ENCODE measurements at regions not wholly inside any gene's neighbourhood (a gene's known extent, or its start where the extent isn't known, plus 50 kb on each side); places are given as distances from the start of the nearest gene placed in this dataset.
"Not testable (repeated sequence)": the region's sequence is repeated elsewhere in the genome, so short reads cannot be mapped to it uniquely, and the experiment has no call there.

DNA sequence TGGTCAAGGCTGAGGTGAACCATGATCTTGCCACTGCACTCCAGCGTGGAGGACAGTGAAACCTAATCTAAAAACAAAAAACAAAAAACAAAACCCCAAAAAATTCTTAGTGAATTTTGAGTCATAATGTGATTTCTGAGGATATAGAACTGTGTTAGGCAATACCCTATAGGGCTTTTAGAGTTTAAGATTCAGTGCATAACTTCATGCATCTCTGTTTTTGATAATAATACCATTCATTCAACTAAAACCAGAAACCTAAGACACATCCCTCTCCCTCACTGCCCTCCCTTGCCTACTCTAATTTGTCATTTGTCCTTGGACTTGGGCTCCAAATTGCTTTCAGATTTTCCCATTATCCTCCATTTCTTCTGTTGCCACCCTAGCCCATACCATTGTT is 405.7 kb upstream of the EDIL3 start:
- no peak for DNase-seq (ENCODE audit: low read depth in 2 of 2)

DNA sequence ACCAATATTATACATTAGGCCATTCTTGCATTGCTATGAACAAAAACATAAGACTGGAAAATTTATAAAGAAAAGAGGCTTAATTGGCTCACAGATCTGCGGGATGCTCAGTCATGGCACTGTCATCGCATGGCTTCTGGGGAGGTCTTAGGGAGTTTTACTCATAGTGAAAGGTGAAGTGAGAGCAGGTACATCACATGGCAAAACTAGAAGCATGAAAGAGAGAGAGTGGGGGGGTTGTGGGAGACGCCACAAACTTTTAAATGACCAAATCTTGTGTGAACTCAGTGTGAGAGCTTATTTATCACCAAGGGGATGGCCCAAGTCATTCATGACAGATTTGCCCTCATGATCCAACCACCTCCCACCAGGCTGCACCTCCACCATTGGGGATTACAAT is 398.3 kb upstream of the EDIL3 start:
- no peak for DNase-seq (ENCODE audit: low read depth in 2 of 2)

DNA sequence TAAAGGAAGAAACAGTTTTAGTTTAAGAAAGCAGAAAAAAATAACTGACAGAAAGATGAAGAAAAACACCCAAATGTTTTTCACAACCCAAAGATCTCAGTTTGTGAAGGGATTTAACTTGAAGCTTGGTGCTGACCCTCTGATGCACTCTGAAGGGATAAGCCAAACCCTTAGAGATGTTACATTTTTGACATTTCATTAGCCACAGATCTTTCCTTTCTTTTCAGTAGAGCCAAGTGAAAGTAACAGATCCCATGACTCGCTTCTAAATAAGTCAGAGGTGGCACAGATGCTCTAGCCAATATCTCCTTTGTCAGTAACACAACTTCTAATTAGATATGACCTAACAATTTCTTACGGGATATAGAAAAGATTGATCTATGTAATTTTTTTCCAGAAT is 394.5 kb upstream of the EDIL3 start:
- no peak for DNase-seq (ENCODE audit: low read depth in 2 of 2)

DNA sequence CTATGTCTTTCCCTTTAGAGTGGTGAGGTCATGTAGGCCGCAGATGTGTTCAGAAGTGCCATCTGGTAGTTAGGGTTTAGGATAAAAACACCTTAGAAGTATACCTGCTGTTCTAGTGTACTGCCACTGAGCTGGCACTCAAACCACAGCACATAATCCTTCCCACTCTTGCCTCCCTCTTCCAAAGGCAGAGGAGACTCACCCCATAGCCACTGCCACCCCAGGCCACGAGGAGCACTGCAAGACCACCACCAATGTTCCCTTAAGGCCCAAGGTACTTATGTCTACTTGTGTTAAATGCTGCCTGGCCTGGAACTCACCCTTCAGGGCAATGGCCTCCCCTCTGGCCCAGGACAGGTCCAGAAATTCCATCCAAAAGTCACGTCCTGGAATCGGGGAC is 379.5 kb upstream of the EDIL3 start:
- DNase-seq (ENCODE audit: low read depth in 2 of 2), result no peak

DNA sequence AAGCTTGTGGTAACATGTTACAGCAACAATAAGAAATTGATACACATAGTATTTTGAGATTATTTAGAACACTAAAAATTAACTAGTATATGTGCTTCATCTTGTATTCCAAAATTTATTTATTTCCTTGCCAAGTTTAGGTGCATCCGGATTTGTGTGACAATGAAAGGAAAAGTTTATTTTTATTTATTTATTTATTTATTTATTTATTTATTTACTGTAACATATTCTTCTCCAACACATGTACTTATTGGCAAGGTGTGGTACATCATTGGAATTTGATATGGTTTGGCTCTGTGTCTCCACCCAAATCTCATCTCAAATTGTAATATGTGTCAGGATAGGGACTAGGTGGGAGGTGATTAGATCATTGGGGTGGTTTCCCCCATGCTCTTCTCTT is 373.3 kb upstream of the EDIL3 start:
- no peak for DNase-seq (ENCODE audit: low read depth in 2 of 2)

DNA sequence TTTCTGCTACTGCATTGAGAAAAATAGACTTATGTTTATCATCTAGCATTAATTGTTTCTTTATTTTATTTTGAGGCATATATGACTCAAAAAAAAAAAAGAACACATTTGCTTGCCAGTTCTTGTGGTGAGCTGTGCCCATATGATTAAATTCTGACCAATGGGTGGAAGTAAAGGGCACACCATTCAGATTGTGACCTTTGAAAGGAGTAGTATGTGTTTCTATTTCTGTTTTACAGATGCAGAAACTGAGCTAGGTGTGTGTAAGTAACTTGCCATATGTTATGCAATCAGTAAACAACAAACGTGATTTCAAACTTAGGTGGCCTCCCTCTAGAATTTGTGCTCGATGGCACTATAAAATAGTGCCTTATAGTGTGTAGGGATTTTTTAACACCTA is 368.1 kb upstream of the EDIL3 start:
- DNase-seq (ENCODE audit: low read depth in 2 of 2), result no peak

DNA sequence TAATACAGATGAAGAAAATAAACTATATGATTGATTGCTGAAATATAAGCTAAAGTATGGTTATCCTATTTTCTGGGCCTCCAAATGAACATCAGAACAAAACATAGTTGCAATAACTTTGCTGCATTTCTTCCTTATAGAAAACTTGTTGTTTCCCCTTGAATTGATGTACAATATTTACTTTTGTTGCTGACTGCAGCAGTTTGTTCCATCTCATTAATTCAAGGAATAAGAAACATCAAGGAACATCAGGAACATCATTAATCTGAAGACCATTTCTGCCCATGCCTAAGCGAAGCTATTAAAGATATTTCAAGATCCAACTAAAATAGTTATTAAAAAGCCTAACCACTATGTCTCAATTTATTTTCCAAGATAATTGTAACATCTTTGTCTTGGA is 363.6 kb upstream of the EDIL3 start:
- DNase-seq (ENCODE audit: low read depth in 2 of 2), result no peak

DNA sequence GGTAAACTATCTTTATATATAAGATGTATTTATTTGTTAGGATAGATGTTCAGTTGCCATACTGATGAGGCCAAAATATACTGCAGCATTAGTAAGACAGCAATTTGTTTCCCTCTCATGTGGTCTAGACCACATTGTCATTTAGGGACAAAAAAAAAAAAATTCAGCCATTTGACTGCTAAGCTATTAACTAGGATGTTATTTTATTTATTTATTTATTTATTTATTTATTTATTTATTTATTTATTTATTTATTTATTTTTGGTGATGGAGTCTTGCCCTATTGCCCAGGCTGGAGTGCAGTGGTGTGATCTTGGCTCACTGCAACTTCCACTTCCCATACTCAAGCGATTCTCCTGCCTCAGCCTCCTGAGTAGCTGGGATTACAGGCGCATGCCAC is 361.6 kb upstream of the EDIL3 start:
- DNase-seq (ENCODE audit: low read depth in 2 of 2), result not testable (repeated sequence)

DNA sequence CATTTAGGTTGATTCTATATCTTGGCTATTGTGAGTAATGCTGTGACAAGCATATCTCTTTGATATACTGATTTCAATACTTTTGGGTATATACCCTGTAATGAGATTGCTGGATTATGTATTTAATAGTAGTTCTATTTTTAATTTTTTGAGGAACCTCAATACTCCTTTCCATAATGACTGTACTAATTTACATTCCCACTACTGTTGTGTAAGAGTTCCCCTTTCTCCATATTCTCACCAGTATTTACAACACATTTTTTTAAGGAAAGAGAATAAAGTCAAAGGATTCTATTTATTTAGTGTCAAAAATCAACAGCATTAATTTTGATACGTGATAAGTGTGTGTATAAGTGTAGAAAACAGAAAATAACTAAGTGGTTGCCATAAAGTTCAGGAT is 356.4 kb upstream of the EDIL3 start:
- DNase-seq (ENCODE audit: low read depth in 2 of 2), result no peak

DNA sequence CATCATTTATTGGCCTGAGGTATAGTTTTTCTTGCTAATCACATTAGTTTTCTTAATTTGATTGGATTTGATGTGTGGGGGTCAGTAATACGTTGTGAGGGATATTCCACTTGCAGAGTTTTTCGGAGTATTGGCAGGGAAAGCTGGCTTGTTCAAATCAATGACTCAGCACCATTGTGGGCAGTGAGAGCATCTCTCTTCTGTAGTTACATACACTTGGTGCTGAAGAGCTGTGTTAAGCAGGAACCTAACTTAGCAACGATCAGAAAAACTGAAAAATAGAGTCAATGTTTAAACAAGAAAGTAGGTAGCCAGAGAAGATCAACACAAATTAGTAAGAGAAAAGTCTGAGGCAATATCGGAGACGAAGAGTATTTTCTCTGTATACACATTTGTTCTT is 344.6 kb upstream of the EDIL3 start:
- no peak for DNase-seq (ENCODE audit: low read depth in 2 of 2)

DNA sequence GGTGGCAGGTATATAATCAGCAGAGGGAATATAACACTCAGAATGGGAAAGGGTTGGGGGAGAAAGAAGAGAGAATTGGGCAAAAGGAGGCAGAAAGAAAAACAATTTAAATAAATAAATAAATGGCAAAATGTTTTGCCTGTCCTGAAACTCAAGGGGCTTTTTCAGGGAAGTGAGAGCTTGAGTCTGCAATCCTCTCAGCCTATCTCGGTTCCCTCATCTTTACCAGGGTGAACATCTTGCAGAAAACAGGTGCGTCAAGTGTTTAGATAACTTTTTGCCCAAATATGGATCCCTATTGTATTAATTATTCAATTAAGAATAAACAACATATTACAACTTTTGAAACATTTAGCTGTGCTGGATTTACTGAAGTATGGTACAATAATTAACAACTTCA is 343.0 kb upstream of the EDIL3 start:
- no peak for DNase-seq (ENCODE audit: low read depth in 2 of 2)

DNA sequence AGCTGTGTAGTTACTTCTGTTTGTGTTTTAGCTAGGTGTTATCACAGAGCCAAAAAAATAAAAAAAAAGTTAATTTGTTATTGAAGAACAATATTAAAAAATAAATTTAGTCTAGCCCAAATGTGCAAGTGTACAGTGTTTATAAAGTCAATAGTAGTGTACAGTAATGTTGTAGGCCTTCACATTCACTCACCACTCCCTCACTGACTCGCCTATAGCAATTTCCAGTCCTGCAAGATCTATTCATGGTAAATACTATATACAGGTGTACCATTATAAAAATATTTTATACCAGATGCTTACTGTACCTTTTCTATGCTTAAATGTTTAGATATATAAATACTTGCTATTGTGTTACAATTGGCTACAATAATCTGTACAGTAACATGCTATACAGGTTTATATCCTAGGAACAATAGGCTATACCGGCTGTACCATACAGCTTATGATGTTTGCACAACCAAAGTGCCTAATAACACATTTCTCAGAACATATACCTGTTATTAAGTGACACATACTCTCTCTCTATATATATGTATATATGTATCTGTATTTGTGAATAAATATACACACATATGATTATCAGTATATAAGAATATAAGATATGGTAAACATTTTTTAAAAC is 341.4 kb upstream of the EDIL3 start:
- no peak for DNase-seq (ENCODE audit: low read depth in 2 of 2)

DNA sequence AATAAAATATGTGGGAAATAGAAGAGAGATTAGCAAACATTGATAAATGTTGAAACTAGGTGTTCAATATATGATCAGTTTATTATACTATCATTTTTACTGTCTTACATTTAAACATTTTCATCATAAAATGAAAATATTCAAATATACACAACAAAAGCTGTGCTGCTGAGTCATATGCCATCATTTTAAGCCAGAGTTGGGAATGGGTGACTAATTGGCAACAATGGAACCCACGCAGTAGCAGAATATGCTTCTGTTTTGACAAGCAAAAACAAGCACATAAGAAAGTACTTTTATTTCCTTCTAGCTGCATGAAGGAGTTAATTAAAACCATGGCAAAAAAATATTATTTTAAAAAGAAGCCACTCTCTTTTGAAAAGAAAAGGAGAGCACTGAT is 340.0 kb upstream of the EDIL3 start:
- DNase-seq (ENCODE audit: low read depth in 2 of 2), result peak in 1 of 2 donors; percentile 7

DNA sequence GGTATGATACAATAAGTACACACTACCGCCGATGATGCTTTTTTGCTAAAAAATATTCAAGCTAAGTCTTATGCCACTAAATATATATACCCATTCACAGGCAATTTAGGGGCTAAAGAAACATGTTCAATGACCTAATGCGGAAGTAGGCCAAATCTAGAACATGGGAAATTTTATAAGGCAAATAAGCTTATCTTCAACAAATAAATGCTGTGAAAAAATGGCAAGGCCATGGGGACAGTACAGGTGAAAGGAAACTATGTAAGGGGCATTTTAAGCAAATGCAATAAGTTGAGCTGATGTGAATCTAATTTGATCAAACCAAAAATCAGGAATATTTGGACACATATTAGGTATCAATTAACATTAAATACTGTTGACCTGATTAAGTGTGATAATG is 339.5 kb upstream of the EDIL3 start:
- no peak for DNase-seq (ENCODE audit: low read depth in 2 of 2)

DNA sequence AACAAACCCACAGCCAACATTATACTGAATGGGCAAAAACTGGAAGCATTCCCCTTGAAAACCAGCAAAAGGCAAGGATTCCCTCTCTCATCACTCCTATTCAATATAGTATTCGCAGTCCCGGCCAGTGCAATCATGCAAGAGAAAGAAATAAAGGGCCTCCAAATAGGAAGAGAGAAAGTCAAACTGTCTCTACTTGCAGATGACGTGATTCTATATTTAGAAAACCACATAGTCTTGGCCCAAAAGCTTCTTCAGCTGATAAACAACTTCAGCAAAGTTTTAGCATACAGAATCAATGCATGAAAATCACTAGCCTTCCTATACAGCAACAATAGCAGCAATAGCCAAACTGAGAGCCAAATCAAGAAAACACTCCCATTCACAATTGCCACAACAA is 333.7 kb upstream of the EDIL3 start:
- DNase-seq (ENCODE audit: low read depth in 2 of 2), result no peak

DNA sequence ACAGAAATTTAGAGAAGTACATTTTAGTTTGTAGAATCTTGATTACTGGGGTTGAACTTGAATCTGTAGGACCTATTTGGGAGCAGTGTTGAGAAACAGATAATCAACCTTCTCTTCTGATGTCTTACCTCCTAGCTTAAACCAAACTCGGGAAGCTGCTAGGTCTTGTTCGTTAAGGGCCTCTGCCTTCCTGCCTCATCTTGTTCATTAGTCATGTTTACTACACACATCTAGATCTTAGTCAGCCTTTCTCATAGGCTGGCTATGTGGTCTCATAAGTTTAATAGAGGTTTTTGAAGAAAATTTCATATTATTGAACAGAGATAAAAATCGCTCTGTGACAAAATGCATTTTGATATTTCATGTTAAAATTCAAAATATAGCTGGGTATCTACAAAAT is 331.0 kb upstream of the EDIL3 start:
- DNase-seq (ENCODE audit: low read depth in 2 of 2), result no peak

DNA sequence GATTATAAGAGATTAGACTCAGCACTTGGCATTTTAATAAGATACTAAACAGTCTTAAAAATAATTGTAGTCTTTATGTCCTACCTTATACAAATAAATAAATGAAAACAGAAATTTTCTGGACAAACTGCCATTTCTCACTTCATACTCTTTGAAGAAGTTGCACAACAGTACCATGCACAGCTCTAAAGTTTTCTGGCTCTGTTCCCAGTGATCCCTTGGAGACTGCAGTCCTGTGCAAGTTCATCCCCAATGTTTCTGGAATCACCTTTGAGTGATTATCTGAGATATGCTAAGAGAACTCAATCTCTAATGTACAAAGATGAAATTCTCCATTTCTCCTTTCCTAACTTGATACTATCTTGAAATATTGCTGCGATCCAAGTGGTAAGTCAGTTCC is 330.4 kb upstream of the EDIL3 start:
- DNase-seq (ENCODE audit: low read depth in 2 of 2), result no peak

DNA sequence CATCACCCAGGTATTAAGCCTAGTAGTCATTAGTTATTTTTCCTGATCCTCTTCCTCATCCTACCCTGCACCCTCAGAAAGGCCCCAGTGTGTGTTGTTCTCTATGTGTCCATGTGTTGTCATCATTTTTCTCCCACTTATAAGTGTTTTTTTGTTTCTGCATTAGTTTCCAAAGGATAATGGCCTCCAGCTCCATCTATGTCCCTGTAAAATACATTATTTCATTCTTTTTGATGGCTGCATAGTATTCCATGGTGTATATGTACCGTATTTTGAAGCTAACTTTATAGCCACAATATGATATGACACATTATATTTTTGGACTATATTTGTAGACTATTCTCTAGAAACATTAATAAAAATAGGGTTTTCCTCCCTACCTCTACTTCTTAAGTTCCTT is 324.4 kb upstream of the EDIL3 start:
- DNase-seq (ENCODE audit: low read depth in 2 of 2), result no peak

DNA sequence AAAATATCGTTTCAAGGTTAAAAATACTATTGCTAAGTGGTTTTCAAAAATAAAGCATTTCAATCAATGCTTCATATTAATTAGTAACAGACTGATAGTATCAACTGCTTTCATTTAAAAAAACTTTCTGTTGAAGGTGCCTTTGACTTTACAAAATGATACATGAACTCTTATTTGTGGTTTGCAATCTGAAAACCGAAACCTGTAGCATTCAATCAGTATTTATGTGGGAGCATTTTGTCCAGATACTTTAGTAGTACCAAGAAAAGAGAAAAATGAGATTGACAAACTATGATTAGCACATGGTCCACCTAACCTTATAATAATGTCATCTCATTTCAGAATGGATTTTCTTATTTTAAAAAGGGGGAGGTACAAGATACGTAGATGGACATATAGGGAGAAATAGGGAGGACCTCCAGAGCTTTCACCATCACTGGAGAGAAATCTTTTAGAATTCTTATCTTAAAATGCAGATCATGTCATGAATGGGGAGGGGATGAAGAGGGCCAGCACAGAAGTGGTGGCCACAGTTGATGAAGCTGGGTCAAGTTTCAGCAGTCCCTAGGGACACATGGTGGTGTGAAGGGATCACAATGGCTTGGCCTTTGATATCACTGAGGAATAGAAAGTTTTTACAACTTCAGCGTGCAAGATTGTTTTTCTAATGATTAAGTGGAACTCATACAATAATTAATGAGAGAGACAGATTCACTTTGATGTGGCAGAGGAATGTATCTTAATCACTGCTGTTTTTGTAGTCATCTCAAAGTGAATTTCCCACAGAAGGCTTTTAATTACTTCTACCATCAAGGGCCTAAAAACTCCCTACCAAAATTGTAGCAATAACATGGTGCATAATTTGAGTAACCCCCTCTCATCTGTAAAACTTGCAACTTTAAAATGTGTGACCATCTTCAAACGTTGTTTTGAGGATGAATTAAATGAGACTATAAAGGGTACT is 322.3 kb upstream of the EDIL3 start:
- DNase-seq (ENCODE audit: low read depth in 2 of 2), result no peak

DNA sequence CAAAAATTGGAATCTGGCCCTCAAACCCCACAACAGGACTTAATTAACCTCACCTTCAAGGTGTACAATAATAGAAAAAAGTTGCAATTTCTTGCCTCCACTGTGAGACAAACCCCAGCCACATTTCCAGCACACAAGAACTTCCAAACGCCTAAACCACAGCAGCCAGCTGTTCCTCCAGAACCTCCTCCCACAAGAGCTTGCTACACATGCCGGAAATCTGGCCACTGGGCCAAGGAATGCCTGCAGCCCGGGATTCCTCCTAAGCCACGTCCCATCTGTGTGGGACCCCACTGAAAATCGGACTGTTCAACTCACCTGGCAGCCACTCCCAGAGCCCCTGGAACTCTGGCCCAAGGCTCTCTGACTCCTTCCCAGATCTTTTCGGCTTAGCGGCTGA is 315.9 kb upstream of the EDIL3 start:
- not testable (repeated sequence) for DNase-seq (ENCODE audit: low read depth in 2 of 2)

DNA sequence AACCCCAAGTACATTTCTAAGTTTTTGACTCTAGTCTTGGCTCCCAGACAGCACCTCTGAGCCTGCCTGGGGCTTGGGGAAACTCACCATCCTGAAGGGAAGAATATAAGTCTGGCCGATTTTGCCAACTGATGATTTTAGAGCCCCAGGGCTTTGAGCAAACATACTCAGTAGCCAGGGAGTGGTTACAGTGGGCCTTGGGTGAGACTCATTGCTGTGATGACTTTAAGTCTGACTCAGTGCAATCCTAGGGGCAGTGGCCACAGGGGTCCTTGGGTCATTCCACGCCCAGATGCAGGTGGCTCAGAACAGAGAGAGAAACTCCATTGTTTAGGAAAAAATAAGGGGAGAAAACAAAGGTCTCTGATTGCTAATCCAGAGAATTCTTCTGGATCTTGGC is 312.0 kb upstream of the EDIL3 start:
- DNase-seq (ENCODE audit: low read depth in 2 of 2), result no peak

DNA sequence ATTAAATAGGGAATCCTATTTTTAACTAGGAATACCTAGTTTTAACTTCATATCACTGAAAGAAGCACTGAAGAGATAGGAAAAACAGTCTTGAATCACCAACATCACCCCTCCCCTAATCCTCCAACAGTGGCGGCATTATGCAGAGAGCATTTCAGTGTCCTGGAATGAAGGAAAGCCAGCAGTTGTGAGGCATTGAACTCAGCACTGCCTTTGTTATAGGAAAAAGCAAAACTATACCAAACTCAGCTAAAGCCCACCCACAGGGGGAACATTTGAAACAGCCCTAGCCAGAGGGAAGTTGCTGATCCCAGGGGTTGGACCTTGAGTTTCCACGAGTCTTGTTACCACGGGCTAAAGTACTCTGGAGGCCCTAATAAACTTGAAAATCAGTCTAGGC is 310.6 kb upstream of the EDIL3 start:
- no peak for DNase-seq (ENCODE audit: low read depth in 2 of 2)

DNA sequence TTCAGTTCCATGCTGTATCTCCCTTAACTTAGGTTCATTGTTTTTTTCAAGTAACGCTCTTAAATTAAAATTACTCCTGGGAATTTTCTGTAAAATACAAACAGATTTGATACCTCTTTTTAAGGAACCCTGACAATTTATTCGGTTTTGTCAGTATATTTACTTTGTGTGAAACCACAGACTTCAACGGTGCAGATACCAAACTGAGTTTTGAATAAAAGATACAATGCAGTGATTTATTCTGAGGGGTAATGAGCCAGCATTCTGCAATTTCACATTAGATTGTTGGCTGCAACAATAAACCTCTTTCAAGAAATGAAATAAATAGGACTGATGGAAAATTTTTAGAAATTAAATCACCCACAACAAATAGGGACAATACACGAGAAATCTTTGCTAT is 308.6 kb upstream of the EDIL3 start:
- no peak for DNase-seq (ENCODE audit: low read depth in 2 of 2)

Data from dermis microvascular lymphatic vessel endothelial cell (primary cell).